CD4-positive, alpha-beta memory T cell (primary cell): ENCODE measurements at regions not wholly inside any gene's neighbourhood (a gene's known extent, or its start where the extent isn't known, plus 50 kb on each side); places are given as distances from the start of the nearest gene placed in this dataset.
A peak's percentile ranks its signal among the peaks of the same experiment; 100 is the strongest.

Source experiments
- CTCF ChIA-PET: fragments of 350-600 bp; sonication (Branson Sonifier 250); formaldehyde crosslinking; loops from one replicate; lab custom pipeline; 2021; ENCODE audit warnings: inconsistent platforms; ENCODE audit not compliant: partially characterized antibody; lab: Charles Lee
- POLR2A ChIA-PET: fragments of 350-600 bp; sonication (Branson Sonifier 250); formaldehyde crosslinking; loops from one replicate; lab custom pipeline; 2021; ENCODE audit not compliant: partially characterized antibody; lab: Charles Lee
- DNase-seq, 5 donors: peaks; one replicate each; pipeline versions ENCODE4 v3.0.0 to v3.0.0-alpha.2; 2020 to 2022; ENCODE audit warnings: mixed read lengths in 1 of 5
- H3K27ac ChIP-seq: one replicate; pipeline ENCODE4 v1.7.0; 2013; ENCODE audit warnings: low read depth, low read length
- H3K27me3 ChIP-seq: 2 replicates; pipeline ENCODE4 v1.7.0; 2013; ENCODE audit warnings: mild to moderate bottlenecking, low read length, moderate library complexity; ENCODE audit not compliant: insufficient read depth
- H3K36me3 ChIP-seq: 2 replicates; pipeline ENCODE4 v1.7.0; 2013; ENCODE audit warnings: mild to moderate bottlenecking, low read length, moderate library complexity; ENCODE audit not compliant: insufficient read depth
- H3K4me1 ChIP-seq: 2 replicates; pipeline ENCODE4 v1.7.0; 2013; ENCODE audit warnings: mild to moderate bottlenecking, low read length, moderate library complexity; ENCODE audit not compliant: insufficient read depth
- H3K4me3 ChIP-seq, 2 donors: one replicate each; pipeline ENCODE4 v1.7.0; 2013; ENCODE audit warnings: low read length in 2 of 2, mild to moderate bottlenecking in 1 of 2
- H3K9me3 ChIP-seq, 2 donors: one replicate each; pipeline ENCODE4 v1.7.0; 2013; ENCODE audit warnings: low read length in 2 of 2, control low read depth in 1 of 2; ENCODE audit not compliant: control insufficient read depth in 1 of 2
- H3K27ac Mint-ChIP-seq, 7 donors: one replicate each; pipeline ENCODE4 v1.8.0; 2020 to 2021; ENCODE audit warnings: mixed read lengths in 7 of 7, mild to moderate bottlenecking in 6 of 7, inconsistent platforms in 3 of 7, moderate library complexity in 3 of 7
- H3K27me3 Mint-ChIP-seq, 2 donors: one replicate each; pipeline ENCODE4 v1.8.0; 2020 to 2021; ENCODE audit warnings: mixed read lengths in 2 of 2
- H3K36me3 Mint-ChIP-seq, 2 donors: one replicate each; pipeline ENCODE4 v1.8.0; 2020 to 2021; ENCODE audit warnings: mixed read lengths in 2 of 2, inconsistent platforms in 1 of 2, mild to moderate bottlenecking in 1 of 2
- H3K4me1 Mint-ChIP-seq, 4 donors: one replicate each; pipeline ENCODE4 v1.8.0; 2020 to 2021; ENCODE audit warnings: mixed read lengths in 4 of 4, mild to moderate bottlenecking in 1 of 4
- H3K4me3 Mint-ChIP-seq, 8 donors: one replicate each; pipeline ENCODE4 v1.8.0; 2020 to 2021; ENCODE audit warnings: mixed read lengths in 8 of 8, mild to moderate bottlenecking in 7 of 8, moderate library complexity in 6 of 8, inconsistent platforms in 3 of 8
- H3K9me3 Mint-ChIP-seq, 8 donors: one replicate each; pipeline ENCODE4 v1.8.0; 2020 to 2021; ENCODE audit warnings: mixed read lengths in 8 of 8, mild to moderate bottlenecking in 5 of 8, inconsistent platforms in 3 of 8, moderate library complexity in 1 of 8
- intact Hi-C: fragments of 100-400 bp; cut with micrococcal nuclease; formaldehyde crosslinking; loops from one replicate; pipeline ENCODE4 v1.15.1; 2023

GRCh38 chr20:9981829-9982228, 53.0 kb upstream of the ANKEF1 start:
- Mint-ChIP-seq H3K4me1 (peaks cover 0 to 1% (median 0%) of the 10 kb centered on the region in 4 donors), H3K9me3 (no peaks in the 10 kb centered on the region), H3K27me3 (peaks cover 0 to 7% of the 10 kb centered on the region in 2 donors), H3K36me3 (no peaks in the 10 kb centered on the region), H3K4me3 (no peak overlapping the region), H3K27ac (no peak overlapping the region)
- ChIA-PET POLR2A (no interaction called here), CTCF (interaction anchor here (0.8 to 9.5 kb wide), 5 partner anchors 95 to 446 kb away, joined by 3 to 180 read pairs (median 4); no protein-coding TSS in a partner anchor)
- H3K27ac ChIP-seq, result no peak overlapping the region
- no peaks in the 10 kb centered on the region for H3K36me3 ChIP-seq
- DNase-seq, result no peak
- no peaks in the 10 kb centered on the region for H3K4me1 ChIP-seq
- H3K4me3 ChIP-seq, result no peak overlapping the region
- no peaks in the 10 kb centered on the region for H3K9me3 ChIP-seq
- intact Hi-C loops, result no loop called here
- no peaks in the 10 kb centered on the region for H3K27me3 ChIP-seq

GRCh38 chr20:9978397-9979004, 56.3 kb upstream of the ANKEF1 start:
- peak; percentile 56 to 66 (median 61) for DNase-seq
- no peak overlapping the region for H3K4me3 Mint-ChIP-seq
- no peaks in the 10 kb centered on the region for H3K4me1 ChIP-seq
- no peak overlapping the region for H3K27ac Mint-ChIP-seq
- no peaks in the 10 kb centered on the region for H3K36me3 ChIP-seq
- intact Hi-C loops, result loop anchor here (1.0 to 2.0 kb wide), 4 partner anchors 112 to 558 kb away; no protein-coding TSS in a partner anchor
- H3K9me3 ChIP-seq, result no peaks in the 10 kb centered on the region
- peaks cover 0 to 1% (median 0%) of the 10 kb centered on the region in 4 donors for H3K4me1 Mint-ChIP-seq
- H3K27ac ChIP-seq, result no peak overlapping the region
- H3K27me3 Mint-ChIP-seq, result peaks cover 2 to 4% of the 10 kb centered on the region in 2 donors
- ChIA-PET CTCF (interaction anchor here (0.5 to 9.5 kb wide), 37 partner anchors 9 to 1768 kb away, joined by 3 to 180 read pairs (median 4); partner anchors contain the start of genes ANKEF1, MKKS and SLX4IP), POLR2A (interaction anchor here (1.5 kb wide), 1 partner anchor 448 kb away, joined by 3 read pairs; no protein-coding TSS in a partner anchor)
- H3K27me3 ChIP-seq, result no peaks in the 10 kb centered on the region
- no peaks in the 10 kb centered on the region for H3K9me3 Mint-ChIP-seq
- no peak overlapping the region for H3K4me3 ChIP-seq
- H3K36me3 Mint-ChIP-seq, result no peaks in the 10 kb centered on the region

GRCh38 chr20:9977629-9978028, 57.2 kb upstream of the ANKEF1 start:
- no peaks in the 10 kb centered on the region for H3K36me3 ChIP-seq
- intact Hi-C loops, result loop anchor here (1.0 to 2.0 kb wide), 4 partner anchors 113 to 559 kb away; no protein-coding TSS in a partner anchor
- Mint-ChIP-seq H3K4me1 (peaks cover 0 to 1% (median under 1%) of the 10 kb centered on the region in 4 donors), H3K4me3 (no peak overlapping the region), H3K27me3 (peaks cover 2 to 5% of the 10 kb centered on the region in 2 donors), H3K27ac (peak overlapping the region in 1 of 7 donors; percentile 10), H3K9me3 (no peaks in the 10 kb centered on the region), H3K36me3 (no peaks in the 10 kb centered on the region)
- H3K4me3 ChIP-seq, result no peak overlapping the region
- CTCF ChIA-PET, result interaction anchor here (0.5 to 9.5 kb wide), 37 partner anchors 8 to 1769 kb away, joined by 3 to 180 read pairs (median 4); partner anchors contain the start of genes ANKEF1, MKKS and SLX4IP
- H3K4me1 ChIP-seq, result no peaks in the 10 kb centered on the region
- DNase-seq, result no peak
- H3K27me3 ChIP-seq, result no peaks in the 10 kb centered on the region
- POLR2A ChIA-PET, result interaction anchor here (0.5 to 1.5 kb wide), 2 partner anchors 121 to 449 kb away, joined by 3 to 4 read pairs; no protein-coding TSS in a partner anchor
- no peak overlapping the region for H3K27ac ChIP-seq
- no peaks in the 10 kb centered on the region for H3K9me3 ChIP-seq

- H3K4me1 Mint-ChIP-seq, result peaks cover 0 to 2% (median under 1%) of the 10 kb centered on the region in 4 donors
- H3K4me3 Mint-ChIP-seq, result no peak overlapping the region
- H3K36me3 ChIP-seq, result no peaks in the 10 kb centered on the region
- no peak overlapping the region for H3K4me3 ChIP-seq
- intact Hi-C loops, result no loop called here
- POLR2A ChIA-PET, result no interaction called here
- no peak overlapping the region for H3K27ac ChIP-seq
- no peak for DNase-seq
- peaks cover 5 to 7% of the 10 kb centered on the region in 2 donors for H3K27me3 Mint-ChIP-seq
- H3K4me1 ChIP-seq, result no peaks in the 10 kb centered on the region
- no peak overlapping the region for H3K27ac Mint-ChIP-seq
- no peaks in the 10 kb centered on the region for H3K9me3 ChIP-seq
- CTCF ChIA-PET, result interaction anchor here (9.5 kb wide), 1 partner anchor 116 kb away, joined by 180 read pairs; no protein-coding TSS in a partner anchor
- H3K27me3 ChIP-seq, result no peaks in the 10 kb centered on the region
- H3K9me3 Mint-ChIP-seq, result peaks cover 0 to 2% (median 0%) of the 10 kb centered on the region in 8 donors
- H3K36me3 Mint-ChIP-seq, result no peaks in the 10 kb centered on the region
Measured at GRCh38 chr20:9974324-9974723, 60.5 kb upstream of the ANKEF1 start.

- H3K4me1 Mint-ChIP-seq, result peaks cover 0 to 2% (median 0%) of the 10 kb centered on the region in 4 donors
- peaks cover 0 to 2% (median 0%) of the 10 kb centered on the region in 8 donors for H3K9me3 Mint-ChIP-seq
- peaks cover 3% of the 10 kb centered on the region for H3K27me3 ChIP-seq
- H3K4me3 Mint-ChIP-seq, result no peak overlapping the region
- H3K27me3 Mint-ChIP-seq, result peaks cover 8 to 9% of the 10 kb centered on the region in 2 donors
- H3K4me3 ChIP-seq, result no peak overlapping the region
- H3K4me1 ChIP-seq, result no peaks in the 10 kb centered on the region
- H3K27ac ChIP-seq, result no peak overlapping the region
- intact Hi-C loops, result no loop called here
- no peak for DNase-seq
- no peaks in the 10 kb centered on the region for H3K36me3 ChIP-seq
- no peak overlapping the region for H3K27ac Mint-ChIP-seq
- no peaks in the 10 kb centered on the region for H3K36me3 Mint-ChIP-seq
- ChIA-PET POLR2A (no interaction called here), CTCF (interaction anchor here (1.4 kb wide), 1 partner anchor 119 kb away, joined by 5 read pairs; no protein-coding TSS in a partner anchor)
- H3K9me3 ChIP-seq, result no peaks in the 10 kb centered on the region
Measured at GRCh38 chr20:9971746-9972145, 63.0 kb upstream of the ANKEF1 start.

GRCh38 chr20:9969626-9970025, 65.2 kb upstream of the ANKEF1 start:
- Histone ChIP-seq H3K27me3 (peaks cover 3% of the 10 kb centered on the region), H3K36me3 (no peaks in the 10 kb centered on the region), H3K4me3 (no peak overlapping the region), H3K27ac (no peak overlapping the region), H3K4me1 (no peaks in the 10 kb centered on the region), H3K9me3 (no peaks in the 10 kb centered on the region)
- POLR2A ChIA-PET, result no interaction called here
- peaks cover 11% of the 10 kb centered on the region in 2 donors for H3K27me3 Mint-ChIP-seq
- no peak overlapping the region for H3K4me3 Mint-ChIP-seq
- intact Hi-C loops, result no loop called here
- DNase-seq, result no peak
- H3K36me3 Mint-ChIP-seq, result no peaks in the 10 kb centered on the region
- no peak overlapping the region for H3K27ac Mint-ChIP-seq
- peaks cover 0 to 4% (median 0%) of the 10 kb centered on the region in 8 donors for H3K9me3 Mint-ChIP-seq
- H3K4me1 Mint-ChIP-seq, result peaks cover 0 to 2% (median 0%) of the 10 kb centered on the region in 4 donors
- CTCF ChIA-PET, result interaction anchor here (1.6 kb wide), 1 partner anchor 9 kb away, joined by 16 read pairs; no protein-coding TSS in a partner anchor

GRCh38 chr20:9968015-9968414, 66.8 kb upstream of the ANKEF1 start:
- H3K9me3 ChIP-seq, result no peaks in the 10 kb centered on the region
- H3K4me1 Mint-ChIP-seq, result peaks cover 0 to 2% (median 0%) of the 10 kb centered on the region in 4 donors
- H3K9me3 Mint-ChIP-seq, result peaks cover 0 to 4% (median 0%) of the 10 kb centered on the region in 8 donors
- peaks cover 12 to 13% of the 10 kb centered on the region in 2 donors for H3K27me3 Mint-ChIP-seq
- no peaks in the 10 kb centered on the region for H3K4me1 ChIP-seq
- peaks cover 3% of the 10 kb centered on the region for H3K27me3 ChIP-seq
- no peak overlapping the region for H3K27ac Mint-ChIP-seq
- POLR2A ChIA-PET, result no interaction called here
- H3K27ac ChIP-seq, result no peak overlapping the region
- intact Hi-C loops, result no loop called here
- H3K4me3 ChIP-seq, result no peak overlapping the region
- no peak overlapping the region for H3K4me3 Mint-ChIP-seq
- H3K36me3 Mint-ChIP-seq, result no peaks in the 10 kb centered on the region
- H3K36me3 ChIP-seq, result no peaks in the 10 kb centered on the region
- CTCF ChIA-PET, result interaction anchor here (1.0 kb wide), 1 partner anchor 10 kb away, joined by 6 read pairs; no protein-coding TSS in a partner anchor
- no peak for DNase-seq
